GM18508 (cell line): ENCODE measurements at regions not wholly inside any gene's neighbourhood (a gene's known extent, or its start where the extent isn't known, plus 50 kb on each side); places are given as distances from the start of the nearest gene placed in this dataset.
"Not testable (repeated sequence)": the region's sequence is repeated elsewhere in the genome, so short reads cannot be mapped to it uniquely, and the experiment has no call there.

Experiments used
- ATAC-seq: cut with Tn5 transposase; IDR thresholded peaks from one replicate; pipeline ENCODE4 v1.9.1; 2021; ENCODE audit warnings: moderate number of reproducible peaks; ENCODE audit not compliant: insufficient read depth, unreplicated experiment

DNA sequence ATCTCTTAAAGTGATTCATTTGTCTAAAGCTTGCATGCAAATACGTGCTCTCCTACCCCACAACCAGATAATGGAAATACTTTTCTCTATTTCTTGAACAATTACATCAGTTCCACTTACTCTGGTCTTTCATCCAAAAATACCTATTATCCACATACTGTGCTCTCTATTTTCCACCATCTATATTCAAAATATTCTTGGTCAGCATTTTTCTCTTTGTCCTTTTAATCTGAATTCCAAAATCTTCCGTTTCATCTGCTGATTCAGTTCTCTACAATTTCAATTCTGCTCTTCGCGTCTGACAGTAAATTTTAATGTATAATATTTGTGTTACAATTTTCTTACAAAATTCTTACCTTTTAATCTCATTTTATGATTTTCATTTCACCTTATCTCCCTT, 110.3 kb downstream of the ZNF648 start:
- no peak for ATAC-seq

DNA sequence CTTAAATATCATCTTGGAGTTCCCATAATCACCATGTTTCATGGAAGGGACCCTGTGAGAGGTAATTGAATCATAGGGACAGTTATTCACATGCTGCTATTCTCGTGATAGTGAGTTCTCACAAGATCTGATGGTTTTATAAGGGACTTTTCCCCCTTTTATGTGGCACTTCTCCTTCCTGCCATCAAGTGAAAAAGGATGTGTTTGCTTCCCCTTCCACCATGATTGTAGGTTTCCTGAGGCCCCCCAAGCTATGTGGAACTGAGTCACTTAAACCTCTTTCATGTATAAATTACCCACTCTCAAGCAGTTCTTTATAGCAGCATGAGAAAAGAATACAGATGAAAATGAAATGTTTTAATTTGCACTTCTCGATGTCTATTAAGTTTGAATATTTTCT, 112.0 kb downstream of the ZNF648 start:
- no peak for ATAC-seq

DNA sequence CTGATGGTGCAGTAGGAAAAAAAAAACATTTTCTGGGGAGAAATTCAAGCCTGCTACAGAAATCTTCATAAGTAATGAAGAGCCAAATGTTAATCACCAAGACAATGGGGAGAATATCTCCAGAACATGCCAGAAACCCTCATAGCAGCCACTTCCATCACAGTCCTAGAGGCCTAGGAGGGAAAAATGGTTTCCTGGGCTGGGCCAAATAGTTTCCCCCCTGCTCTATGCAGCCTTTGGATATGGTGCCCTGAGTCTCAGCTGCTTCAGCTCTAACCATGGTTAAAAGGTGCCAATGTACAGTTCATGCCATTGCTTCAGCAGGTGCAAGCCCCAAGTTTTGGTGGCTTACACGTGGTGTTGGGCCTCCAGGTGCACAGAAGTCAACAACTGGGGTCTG, 113.1 kb downstream of the ZNF648 start:
- no peak for ATAC-seq

DNA sequence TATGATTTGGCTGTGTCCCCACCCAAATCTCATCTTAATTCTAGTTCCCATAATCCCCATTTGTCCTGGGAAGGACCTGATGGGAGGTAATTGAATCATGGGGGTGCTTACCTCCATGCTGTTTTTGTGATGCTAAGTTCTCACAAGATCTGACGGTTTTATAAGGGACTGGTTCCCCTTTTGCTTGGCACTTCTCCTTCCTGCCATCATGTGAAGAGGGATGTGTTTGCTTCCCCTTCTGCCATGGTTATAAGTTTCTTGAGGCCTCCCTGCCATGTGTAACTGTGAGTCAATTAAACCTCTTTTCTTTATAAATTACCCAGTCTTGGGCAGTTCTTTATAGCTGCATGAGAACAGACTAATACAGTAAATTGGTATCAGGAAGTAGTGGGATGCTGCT, 114.1 kb downstream of the ZNF648 start:
- no peak for ATAC-seq

DNA sequence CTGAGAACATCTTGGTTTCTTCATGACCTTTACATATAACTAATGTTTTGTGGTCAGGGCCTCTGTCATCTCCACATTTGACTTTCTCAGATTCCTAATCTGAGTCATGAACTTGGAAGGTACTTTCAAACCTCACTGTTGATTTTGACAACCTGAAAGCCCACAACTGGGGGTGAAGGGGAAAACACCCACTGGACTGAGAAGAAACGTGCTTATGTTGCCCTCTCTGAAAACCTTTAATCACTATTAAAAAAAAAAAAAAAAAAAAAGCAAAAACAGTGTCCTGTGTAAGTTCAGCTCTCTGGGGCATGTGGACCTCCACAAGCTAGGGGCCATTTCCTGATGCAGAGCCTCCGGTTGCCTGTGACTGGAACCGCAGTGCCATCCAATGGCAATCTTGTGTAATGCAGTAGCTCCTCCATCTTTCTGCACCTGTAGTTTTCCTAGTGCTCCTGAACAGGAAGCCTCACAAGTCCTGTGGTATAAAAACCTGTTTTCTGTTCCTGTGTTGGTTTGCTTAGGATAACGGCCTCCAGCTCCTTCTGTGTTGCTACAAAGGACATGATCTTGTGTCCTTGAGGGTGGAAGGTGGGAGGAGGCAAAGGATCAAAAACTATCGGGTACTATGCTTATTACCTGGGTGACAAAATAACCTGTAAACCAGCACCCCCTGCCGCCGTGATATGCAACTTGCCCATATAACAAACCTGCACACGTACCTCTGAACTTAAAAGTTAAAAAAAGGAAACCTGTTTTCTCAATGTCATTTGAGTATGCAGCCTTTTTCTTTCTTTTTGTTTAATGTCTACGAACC, 124.5 kb downstream of the ZNF648 start:
- peak; percentile 80 for ATAC-seq

DNA sequence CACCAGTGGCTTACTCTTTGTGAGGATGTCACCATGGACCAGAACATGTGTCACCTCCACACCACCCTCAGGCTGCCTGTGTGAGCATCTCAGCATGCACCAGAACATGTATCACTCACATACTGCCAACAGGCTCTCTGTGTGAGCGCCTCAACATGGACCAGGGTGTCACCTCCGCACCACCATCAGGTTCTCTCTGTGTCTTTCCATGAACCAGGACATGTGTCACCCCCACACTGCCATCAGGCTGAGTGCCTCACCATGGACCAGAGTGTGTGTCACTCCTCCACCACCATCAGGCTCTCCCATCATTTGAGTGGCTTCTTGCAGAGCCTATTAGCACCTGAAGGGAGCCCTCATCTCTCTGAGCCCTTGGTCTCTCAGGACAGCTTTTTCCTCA, 125.2 kb downstream of the ZNF648 start:
- peak; percentile 21 for ATAC-seq

DNA sequence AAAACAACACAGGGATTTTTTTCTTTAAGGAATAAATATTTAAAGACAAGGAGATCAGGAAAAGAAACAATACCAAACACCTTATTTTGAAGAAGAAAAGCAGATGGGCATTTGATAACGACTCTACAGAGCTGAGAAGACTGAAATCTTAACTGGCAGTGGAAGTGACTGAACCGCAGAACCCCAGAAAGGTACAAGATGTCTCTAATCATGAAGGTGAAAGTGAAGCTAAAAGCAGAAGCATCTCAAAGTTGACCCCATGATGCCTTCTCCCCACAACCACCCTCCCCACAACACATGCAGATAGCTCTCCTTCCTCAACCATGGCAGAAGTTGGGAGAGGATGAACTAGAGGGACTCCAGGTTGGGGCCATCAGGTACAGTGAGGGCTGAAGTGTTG, 129.6 kb downstream of the ZNF648 start:
- no peak for ATAC-seq

DNA sequence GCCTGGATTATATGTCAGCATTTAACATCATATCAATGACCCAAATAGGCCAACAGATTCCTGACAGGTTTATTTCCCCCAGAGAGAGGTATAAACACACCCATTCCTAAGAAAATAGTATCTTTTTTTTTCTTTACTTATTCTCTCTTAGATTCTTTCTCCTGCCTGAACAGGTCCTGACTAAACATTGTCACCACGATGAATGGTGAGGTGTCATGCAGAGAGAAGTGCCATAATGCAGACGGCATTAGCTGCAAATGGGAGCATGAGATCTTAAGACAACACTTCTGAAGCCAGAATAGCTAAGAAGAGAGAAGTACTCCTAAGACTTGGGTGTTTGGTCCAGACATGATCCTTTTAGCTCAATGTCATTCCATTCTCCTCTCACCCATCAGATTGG, 131.3 kb downstream of the ZNF648 start:
- no peak for ATAC-seq

DNA sequence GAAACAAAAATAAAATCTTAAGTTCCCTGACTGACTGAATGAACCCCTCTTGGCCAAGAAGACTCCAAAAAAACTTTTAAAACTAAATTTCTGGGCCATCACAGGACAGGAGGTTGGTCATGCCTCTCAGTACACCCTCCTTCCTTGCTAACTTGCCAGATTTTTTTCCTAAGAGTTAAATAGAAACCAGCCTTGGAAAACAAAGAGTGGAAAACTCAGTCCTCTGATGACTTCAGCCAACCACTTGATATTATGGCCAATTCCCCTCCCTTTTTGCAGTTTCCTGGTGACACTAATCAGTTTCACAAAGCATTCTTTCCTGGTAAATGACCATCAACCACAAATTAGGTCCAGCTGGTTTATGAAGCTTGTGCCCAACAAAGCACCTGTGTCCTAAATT, 134.8 kb downstream of the ZNF648 start:
- ATAC-seq, result no peak

DNA sequence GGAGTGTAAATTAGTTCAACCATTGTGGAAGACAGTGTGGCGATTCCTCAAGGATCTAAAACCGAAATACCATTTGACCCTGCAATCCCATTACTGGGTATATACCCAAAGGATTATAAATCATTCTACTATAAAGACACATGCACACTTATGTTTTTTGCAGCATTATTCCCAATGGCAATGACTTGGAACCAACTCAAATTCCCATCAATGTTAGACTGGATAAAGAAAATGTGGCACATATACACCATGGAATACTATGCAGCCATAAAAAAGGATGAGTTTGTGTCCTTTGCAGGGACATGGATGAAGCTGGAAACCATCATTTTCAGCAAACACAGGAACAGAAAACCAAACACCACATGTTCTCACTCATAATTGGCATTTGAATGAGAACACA, 137.5 kb downstream of the ZNF648 start:
- not testable (repeated sequence) for ATAC-seq

DNA sequence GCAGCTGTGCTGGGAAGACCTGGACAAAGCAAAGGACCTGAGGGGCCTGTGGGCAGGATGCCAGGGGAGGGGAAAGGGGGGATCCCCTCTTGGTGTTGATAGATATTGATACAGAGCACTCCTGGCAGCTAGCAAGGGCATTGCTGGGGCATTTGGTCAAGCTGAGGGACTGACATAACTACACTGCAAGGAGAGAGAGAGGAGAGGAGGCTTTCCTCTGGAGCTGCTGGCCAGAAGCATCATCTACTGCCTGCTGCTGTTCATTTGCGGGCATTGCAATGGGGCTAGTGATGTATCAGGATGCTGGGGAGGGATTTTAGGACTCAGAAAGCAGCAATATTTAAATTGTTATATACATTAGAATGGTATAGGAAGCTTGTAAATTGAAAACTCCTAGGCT, 142.0 kb downstream of the ZNF648 start:
- ATAC-seq, result no peak

DNA sequence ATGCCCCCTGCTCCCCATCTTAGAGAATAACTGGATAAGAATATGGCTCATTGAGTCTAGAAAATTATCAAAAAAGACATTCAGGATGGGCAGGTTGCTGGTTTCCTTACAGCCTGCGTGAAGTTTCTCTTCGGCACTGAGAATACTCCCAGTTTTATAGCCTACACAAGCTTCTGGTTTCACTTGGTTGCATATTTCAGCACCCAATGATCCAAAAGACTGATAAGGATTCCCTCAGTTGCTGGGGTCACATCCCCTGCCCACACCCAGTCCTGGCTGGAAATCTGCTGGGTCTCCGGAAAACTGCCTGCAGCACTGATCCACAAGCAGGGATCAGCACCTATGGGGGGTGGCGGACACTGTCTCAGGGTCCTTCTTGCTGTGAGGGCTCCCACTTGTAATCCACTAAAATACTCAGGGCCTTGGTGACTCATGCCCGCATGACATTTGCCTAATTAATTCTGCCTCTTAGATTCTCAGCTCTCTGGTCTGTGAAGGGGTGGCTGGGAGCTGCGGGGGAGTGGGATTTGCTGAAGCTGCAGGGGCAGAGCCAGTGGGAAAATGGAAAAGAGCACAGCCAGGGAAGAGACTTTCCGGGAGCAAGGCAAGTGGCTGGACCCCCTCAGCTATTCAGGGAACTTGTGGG, 142.5 kb downstream of the ZNF648 start:
- ATAC-seq, result no peak

DNA sequence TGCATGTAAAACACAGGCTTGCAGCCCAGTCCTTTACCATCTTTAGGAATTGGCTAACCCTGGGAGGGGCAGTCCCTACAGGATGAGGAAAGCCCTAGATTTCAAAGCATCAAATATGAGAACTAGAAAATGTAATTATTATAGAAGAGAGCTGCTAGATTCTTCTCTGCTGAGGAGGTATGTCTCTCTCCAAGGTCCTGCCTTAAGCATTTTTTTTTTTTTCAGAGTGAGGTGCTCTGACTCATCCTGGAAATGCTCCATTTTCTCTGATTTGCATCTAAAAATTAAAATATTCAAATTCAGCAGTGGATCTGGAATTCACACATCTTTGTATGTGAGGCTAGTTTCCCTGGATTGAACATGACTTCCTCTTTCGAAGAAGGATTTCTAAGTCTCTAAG, 149.8 kb downstream of the ZNF648 start:
- no peak for ATAC-seq

DNA sequence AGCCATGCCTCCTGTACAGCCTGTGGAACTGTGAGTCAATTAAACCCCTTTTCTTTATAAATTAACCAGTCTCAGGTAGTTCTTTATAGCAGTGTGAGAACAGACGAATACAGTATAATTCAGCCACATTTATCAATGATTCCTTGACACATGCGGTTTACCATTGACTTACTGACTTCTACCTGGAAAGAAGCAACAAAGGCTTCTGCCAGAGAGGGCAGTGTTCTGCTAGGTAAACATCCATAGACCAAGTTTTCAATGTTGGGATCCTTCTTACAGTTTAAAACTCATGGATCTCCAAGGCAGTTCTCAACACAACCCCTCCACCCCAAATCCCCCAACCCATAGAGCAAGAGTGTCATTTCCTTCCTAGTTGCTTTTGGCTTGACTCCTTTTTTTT, 150.6 kb downstream of the ZNF648 start:
- ATAC-seq, result no peak

DNA sequence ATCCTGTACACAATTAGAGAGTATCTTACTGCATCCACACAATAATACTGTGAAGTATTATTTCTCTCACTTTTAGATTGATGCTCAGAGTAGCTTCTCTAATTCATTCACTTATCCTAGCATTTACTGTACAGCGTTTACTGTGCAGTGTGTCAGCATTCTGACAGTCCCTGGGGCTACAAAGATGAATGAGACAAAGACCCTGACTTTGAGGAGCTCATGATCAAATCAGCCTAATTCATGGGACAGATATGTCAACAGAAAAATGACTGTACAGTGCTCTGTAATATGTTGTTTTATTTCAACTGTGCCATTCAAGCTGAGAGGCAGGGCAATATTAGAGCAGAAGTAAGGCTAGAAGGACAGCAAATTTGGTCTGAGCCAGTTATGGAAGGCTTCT, 152.5 kb downstream of the ZNF648 start:
- no peak for ATAC-seq

DNA sequence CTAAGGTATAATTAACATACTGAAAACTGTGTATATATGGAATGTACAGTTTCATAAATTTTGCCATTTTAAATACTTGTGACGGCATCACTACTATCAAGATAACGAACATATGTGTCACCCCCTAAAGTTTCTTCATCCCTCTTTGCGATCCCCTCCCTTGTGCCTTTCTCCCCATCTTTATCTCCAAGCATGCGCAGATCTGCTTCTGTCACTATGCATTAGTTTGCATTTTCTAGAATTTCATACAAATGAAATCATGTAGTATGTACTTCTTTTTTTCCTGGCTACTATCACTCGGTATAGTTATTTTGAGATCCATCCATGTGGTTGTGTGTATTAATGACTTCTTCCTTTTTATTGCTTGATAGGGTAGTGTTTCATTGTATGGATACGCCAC, 154.9 kb downstream of the ZNF648 start:
- ATAC-seq, result no peak

DNA sequence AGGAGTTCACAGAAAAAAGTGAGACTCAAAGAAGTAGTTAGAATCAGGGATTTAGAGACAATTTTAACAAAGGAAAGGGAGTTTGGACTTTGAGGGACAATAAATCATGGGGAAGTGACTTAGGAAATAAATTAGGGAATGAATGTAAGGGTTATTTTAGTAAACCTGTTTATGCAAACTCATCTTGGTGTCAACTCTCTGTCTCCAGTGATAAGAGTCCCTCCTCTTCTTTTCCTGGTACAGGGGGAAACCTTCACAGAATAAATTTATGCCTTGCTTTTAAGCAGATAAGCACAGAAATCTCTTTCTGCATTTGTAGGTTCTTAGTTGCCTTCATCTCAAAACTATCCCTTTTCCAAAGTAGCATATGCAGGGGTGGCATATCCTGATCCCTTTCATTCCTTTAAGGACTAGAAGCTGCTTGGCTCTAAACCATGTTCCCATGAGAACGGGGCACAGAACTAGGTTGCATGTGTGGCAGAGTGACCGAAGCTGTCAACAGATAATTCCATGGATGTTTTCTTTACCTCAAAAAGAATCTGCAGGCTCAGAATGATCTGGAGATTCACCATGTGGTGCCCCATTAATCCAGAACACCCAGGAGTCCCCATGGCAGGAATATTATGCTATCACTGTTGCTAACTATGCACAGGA, 155.4 kb downstream of the ZNF648 start:
- ATAC-seq, result no peak

DNA sequence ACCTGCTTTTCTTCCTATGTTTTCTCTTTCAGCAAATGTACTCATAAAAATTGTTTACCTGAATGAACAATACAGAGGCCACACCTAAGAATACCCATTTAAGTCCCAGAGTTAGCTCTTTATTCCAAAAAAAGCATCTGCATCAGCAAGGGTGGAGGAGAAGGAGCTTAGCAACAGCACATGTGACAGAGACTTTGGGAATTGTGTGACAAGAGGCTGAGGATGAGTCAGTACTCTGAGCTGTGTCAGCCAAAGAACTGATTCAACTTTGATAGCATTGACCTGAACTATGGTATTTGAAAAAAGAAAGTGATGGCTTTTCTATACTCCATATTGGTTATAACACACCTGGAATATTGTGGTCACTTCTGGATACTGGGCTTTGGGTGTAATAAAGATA, 162.7 kb downstream of the ZNF648 start:
- ATAC-seq, result no peak

DNA sequence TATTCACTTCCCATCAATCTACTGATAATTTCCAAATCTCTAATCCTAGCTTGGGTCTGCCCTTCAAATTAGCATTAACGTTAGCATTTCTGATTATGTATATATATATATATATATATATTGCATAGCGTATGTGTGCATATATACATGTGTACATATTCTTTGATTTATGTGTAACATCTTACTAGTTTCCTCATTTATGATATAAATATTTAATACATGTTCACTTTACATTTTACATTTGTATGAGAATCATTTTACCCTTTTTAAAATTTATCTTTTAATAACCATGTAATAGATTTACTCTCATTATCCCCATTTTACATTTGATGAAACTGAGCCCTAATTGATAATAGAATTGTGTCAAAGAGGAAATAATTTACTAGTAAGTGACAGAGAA, 164.7 kb downstream of the ZNF648 start:
- no peak for ATAC-seq

DNA sequence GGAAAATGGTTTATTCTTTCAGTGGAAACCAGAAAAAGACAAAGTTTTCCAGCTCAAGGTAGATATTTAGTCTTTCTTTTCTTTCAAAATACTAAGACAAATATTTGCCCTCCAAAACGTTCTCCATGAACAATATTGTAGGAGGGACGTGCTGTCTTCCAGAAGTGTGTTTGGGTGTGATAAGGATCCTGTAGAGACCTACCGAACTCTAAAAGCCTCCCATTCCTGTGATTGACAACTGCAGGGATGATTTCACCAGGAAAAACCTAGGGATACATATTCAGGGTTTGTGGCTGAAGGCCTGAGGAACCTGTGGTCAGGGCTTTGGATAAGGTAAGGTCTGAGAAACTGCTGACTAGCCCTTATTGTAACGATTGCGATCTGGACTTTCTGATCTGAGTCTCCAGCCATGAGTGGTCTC, 167.1 kb downstream of the ZNF648 start:
- no peak for ATAC-seq

DNA sequence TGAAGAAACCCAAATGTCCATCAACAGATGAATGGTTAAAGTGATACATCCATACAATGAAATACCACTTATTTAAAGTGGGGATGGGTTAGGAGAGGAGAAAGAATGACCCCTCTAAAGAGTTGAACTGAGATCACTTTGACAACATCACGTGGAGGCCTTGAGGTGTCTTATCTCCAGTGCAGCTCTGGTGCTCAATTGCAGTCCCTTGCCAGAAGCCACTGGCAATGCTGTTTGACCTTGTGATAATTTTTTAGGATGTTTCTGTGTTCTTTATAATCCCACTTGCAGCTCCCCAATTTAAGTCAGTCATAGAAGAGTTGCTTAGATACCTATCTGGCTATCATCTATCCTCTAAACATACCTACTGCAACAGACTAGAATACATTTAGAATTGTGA, 167.6 kb downstream of the ZNF648 start:
- ATAC-seq, result no peak

DNA sequence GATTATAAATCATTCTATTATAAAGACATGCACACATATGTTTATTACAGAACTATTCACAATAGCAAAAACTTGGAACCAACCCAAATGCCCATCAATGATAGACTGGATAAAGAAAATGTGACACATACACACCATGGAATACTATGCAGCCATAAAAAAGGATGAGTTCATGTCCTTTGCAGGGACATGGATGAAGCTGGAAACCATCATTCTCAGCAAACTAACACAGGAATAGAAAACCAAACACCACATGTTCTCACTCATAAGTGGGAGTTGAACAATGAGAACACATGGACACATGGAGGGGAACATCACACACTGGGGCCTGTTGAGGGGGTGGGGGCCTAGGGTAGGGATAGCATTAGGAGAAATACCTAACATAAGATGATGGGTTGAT, 168.4 kb downstream of the ZNF648 start:
- ATAC-seq, result not testable (repeated sequence)
